ENCODE measurements at regions not wholly inside any gene's neighbourhood (a gene's known extent, or its start where the extent isn't known, plus 50 kb on each side); places are given as distances from the start of the nearest gene placed in this dataset.

DNA sequence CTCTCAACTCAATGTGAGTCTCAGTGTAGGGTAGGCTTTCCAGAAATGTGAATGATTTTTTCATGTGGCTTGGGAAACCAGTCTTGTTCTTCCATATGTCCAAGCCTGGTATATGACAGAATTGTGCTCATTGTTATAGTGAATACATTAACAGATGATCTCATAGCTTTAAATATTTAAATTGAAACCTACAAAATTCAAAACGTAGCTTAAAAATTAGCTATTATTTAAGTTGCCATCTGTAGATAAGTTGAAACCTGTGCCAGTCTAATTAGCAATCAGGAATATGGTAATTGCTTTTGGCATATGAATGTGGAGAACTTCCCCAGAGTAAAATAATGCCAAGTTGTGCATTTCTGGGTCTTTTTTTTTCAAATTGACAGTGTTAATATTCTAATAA, 891.6 kb upstream of the SEL1L start:
- H3K27ac ChIP-seq, result no peak overlapping the region
- TF ChIP-seq ZFX (IDR thresholded peaks at IDR 0.05; ENCODE audit: borderline replicate concordance), result no peak
- TF ChIP-seq, protein P1, sequence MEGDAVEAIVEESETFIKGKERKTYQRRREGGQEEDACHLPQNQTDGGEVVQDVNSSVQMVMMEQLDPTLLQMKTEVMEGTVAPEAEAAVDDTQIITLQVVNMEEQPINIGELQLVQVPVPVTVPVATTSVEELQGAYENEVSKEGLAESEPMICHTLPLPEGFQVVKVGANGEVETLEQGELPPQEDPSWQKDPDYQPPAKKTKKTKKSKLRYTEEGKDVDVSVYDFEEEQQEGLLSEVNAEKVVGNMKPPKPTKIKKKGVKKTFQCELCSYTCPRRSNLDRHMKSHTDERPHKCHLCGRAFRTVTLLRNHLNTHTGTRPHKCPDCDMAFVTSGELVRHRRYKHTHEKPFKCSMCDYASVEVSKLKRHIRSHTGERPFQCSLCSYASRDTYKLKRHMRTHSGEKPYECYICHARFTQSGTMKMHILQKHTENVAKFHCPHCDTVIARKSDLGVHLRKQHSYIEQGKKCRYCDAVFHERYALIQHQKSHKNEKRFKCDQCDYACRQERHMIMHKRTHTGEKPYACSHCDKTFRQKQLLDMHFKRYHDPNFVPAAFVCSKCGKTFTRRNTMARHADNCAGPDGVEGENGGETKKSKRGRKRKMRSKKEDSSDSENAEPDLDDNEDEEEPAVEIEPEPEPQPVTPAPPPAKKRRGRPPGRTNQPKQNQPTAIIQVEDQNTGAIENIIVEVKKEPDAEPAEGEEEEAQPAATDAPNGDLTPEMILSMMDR (IDR thresholded peaks at IDR 0.05), result no peak

DNA sequence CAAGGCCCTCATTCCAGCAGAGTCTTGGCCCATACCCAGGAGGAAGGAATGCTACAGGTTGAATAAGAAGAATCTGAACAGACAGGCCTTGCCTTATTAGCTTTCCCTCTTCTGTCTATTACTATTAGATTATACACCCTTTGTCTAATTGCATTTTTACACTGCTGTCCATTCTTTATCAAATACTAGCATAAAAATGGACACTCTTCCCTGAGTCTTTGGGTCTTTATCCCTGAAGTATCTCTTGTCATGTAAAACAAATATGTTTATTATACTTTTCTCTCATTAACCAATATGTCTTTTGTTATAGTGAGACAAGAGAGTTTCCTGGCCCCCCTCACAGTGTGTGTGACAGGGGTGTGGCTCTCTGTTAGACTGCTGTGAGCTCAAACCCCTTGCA, 897.4 kb upstream of the SEL1L start:
- H3K27ac ChIP-seq, result no peak overlapping the region
- TF ChIP-seq, protein P1 (IDR thresholded peaks at IDR 0.05), result no peak
- no peak for TF ChIP-seq ZFX (IDR thresholded peaks at IDR 0.05; ENCODE audit: borderline replicate concordance)

DNA sequence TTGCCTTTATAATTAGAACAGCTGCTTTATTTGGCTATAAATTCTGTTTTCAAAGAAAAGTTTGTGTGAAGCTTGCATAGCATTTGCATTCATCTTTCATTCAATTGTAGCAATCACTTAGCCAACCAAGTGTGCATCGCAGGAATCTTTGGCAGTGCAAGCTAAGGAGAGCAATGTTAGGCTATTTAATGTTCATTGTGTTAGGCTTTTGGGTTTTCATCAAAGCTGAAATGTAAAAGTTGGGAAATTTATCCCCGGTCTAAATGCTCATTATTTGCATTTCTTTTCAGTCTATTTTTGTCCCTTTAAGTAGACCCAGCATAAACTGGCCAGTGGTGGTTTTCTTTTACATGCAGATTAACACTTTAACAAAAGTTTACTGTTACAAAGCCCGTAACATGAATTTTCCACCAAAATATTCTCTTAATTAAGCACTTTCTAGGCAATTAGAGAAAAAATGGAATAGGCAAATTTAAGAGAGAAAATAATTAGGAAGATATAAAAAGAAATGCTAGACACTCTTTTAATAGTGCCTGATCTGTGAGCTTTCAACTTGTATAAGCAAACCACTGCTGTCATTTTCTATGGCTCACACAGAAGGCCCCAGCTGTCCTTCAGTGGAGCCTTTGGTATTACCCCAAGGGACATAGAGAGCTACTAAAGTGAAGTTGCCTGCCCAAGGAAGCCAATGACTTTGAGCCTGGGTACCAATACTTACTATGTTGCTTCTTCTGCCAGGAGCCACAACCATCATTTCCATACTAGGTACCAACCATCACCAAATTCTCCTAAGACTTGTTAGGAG, 898.9 kb upstream of the SEL1L start:
- H3K27ac ChIP-seq, result no peak overlapping the region
- TF ChIP-seq, protein P1 (IDR thresholded peaks at IDR 0.05), result no peak
- no peak for TF ChIP-seq ZFX (IDR thresholded peaks at IDR 0.05; ENCODE audit: borderline replicate concordance)

DNA sequence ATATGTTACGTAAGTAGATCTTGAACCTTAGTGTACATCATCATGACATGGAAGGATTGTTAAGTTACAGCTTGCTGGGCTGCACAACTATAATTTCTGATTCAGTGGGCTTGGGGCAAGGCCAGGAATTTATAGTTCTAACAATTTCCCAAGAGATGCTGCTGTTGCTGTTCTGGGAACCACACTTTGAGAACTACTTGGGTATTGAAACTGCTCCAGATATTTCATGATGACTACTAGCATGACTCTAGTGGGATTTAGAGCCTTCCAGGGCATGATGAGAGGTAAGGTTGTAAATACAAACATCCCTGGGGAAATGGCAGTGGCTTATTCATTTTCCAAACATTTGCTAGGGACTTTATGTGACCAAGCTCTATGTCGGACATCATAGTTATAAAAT, 904.8 kb upstream of the SEL1L start:
- no peak overlapping the region for H3K27ac ChIP-seq

DNA sequence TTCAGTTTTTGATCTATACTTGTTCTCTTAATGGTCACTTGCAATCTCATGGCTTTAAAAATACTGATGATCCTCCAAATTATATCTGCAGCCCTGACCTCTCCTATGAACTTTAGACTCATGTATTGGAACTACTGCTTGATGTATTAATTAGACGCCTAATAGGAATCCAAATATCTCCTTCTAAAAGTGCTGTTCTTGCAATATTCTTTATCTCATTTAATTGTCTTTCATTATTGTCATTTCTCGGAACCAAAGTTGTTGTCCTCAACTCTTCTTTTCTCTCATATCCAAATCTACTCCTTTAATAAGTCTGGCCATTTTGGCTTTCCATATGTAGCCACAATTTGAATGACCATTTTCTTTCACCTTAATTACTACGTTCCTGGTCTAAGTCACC, 907.6 kb upstream of the SEL1L start:
- no peak for TF ChIP-seq ZFX (IDR thresholded peaks at IDR 0.05; ENCODE audit: borderline replicate concordance)
- TF ChIP-seq, protein P1 (IDR thresholded peaks at IDR 0.05), result no peak
- no peak overlapping the region for H3K27ac ChIP-seq

More for the DNA sequence above, 904.8 kb upstream of the SEL1L start:
- TF ChIP-seq, protein P1 (IDR thresholded peaks at IDR 0.05), result no peak
- TF ChIP-seq ZFX (IDR thresholded peaks at IDR 0.05; ENCODE audit: borderline replicate concordance), result no peak

DNA sequence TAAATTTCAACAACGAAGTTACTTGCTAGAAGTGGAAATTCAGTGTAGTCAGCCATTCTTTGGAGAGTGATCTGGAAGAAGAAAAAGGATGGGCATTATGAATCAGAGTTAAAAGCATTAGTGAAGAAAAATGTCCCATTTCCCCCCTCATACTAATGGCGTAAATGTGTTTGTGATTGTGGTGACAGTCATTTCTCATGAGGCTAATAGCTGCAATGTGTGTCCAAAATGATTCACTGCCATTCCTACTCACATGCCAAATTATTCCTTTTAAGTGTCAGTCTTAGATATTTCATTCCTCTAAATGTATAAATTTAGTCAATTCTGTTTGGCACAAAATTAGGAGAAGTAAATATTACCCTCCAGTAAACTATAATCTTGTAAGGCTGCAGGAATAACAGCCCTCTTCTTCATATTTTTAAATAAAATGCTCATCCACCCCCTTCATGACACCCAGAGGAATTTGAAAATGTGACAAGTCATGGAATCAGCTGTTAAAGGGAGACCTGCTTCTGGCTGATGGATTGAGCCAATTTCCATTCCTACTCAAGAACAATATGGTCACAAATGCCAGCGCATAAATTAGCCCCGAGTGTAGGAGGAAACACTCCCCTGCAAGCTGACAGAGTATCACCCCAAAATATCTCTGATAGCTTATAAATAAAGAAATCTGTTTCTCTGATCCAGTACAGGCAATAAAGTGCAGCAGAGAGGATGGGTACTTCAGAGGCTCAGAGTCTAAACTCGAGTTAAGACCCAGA, 912.3 kb upstream of the SEL1L start:
- H3K27ac ChIP-seq, result no peak overlapping the region
- TF ChIP-seq, protein P1 (IDR thresholded peaks at IDR 0.05), result no peak
- TF ChIP-seq ZFX (IDR thresholded peaks at IDR 0.05; ENCODE audit: borderline replicate concordance), result no peak

DNA sequence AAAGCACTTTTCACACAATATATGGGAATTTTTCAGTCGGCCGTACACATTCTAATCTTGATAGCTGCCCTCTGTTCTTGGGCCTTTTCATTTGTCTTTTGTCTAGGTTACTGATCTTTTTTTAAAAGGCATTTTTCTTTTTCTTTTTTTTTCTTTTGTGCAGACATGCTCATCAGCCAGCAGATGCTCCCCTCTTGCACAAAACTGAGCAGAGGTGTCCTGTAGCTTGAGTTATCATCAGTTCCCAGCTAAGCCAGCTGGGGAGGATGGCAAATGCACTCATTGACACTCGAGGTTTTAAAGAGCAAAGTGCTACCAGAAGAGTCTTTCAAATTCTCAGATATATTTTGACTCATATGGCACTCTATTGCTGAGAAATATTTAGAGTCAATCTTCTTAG, 913.9 kb upstream of the SEL1L start:
- TF ChIP-seq, protein P1 (IDR thresholded peaks at IDR 0.05), result no peak
- TF ChIP-seq ZFX (IDR thresholded peaks at IDR 0.05; ENCODE audit: borderline replicate concordance), result no peak

More for the DNA sequence above, 913.9 kb upstream of the SEL1L start:
- no peak overlapping the region for H3K27ac ChIP-seq

Measured in 22Rv1 (cell line).